HG02852 (cell line): ENCODE measurements at regions not wholly inside any gene's neighbourhood (a gene's known extent, or its start where the extent isn't known, plus 50 kb on each side); places are given as distances from the start of the nearest gene placed in this dataset.

Source experiments
- ATAC-seq: cut with Tn5 transposase; IDR thresholded peaks from one replicate; pipeline ENCODE4 v1.9.1; 2021; ENCODE audit warnings: mild to moderate bottlenecking, moderate library complexity; ENCODE audit not compliant: unreplicated experiment

GRCh38 chr11:116104498-116105174 is 600.4 kb upstream of the CADM1 start:
- ATAC-seq, result no peak

GRCh38 chr11:116101902-116102301 is 597.7 kb upstream of the CADM1 start:
- no peak for ATAC-seq

GRCh38 chr11:116100016-116100415 is 595.8 kb upstream of the CADM1 start:
- no peak for ATAC-seq

- no peak for ATAC-seq
Observed at GRCh38 chr11:116099541-116099940, 595.3 kb upstream of the CADM1 start.

- no peak for ATAC-seq
Observed at GRCh38 chr11:116096272-116096995, 592.2 kb upstream of the CADM1 start.

- ATAC-seq, result no peak
Observed at GRCh38 chr11:116093481-116094270, 589.5 kb upstream of the CADM1 start.

GRCh38 chr11:116093065-116093464 is 588.9 kb upstream of the CADM1 start:
- no peak for ATAC-seq

GRCh38 chr11:116086426-116086825 is 582.2 kb upstream of the CADM1 start:
- no peak for ATAC-seq

- no peak for ATAC-seq
Observed at GRCh38 chr11:116085031-116085635, 580.9 kb upstream of the CADM1 start.

GRCh38 chr11:116084511-116084910 is 580.3 kb upstream of the CADM1 start:
- no peak for ATAC-seq

GRCh38 chr11:116082256-116082655 is 578.0 kb upstream of the CADM1 start:
- no peak for ATAC-seq

- ATAC-seq, result no peak
Observed at GRCh38 chr11:116079580-116079979, 575.4 kb upstream of the CADM1 start.

GRCh38 chr11:116078101-116078591 is 573.9 kb upstream of the CADM1 start:
- no peak for ATAC-seq

- no peak for ATAC-seq
Observed at GRCh38 chr11:116077092-116077491, 572.9 kb upstream of the CADM1 start.

GRCh38 chr11:116073854-116074837 is 569.9 kb upstream of the CADM1 start:
- ATAC-seq, result peak; percentile 91

GRCh38 chr11:116072601-116073410 is 568.6 kb upstream of the CADM1 start:
- no peak for ATAC-seq

GRCh38 chr11:116072133-116072532 is 567.9 kb upstream of the CADM1 start:
- no peak for ATAC-seq

- ATAC-seq, result no peak
Observed at GRCh38 chr11:116071241-116071640, 567.0 kb upstream of the CADM1 start.

- ATAC-seq, result no peak
Observed at GRCh38 chr11:116070520-116070919, 566.3 kb upstream of the CADM1 start.
